Mesenchymal stem cell (in vitro differentiated cells and primary cell): ENCODE measurements at regions not wholly inside any gene's neighbourhood (a gene's known extent, or its start where the extent isn't known, plus 50 kb on each side); places are given as distances from the start of the nearest gene placed in this dataset.

Experiments
- DNase-seq: peaks from one replicate; pipeline ENCODE4 v3.0.0-alpha.2; 2013
- H2AFZ ChIP-seq: one replicate; pipeline ENCODE4 v1.6.1; 2013; ENCODE audit warnings: low read depth, mild to moderate bottlenecking, control low read depth, inconsistent platforms, low read length, moderate library complexity
- H2AK5ac ChIP-seq: 2 replicates; pipeline ENCODE4 v1.6.1; 2013; ENCODE audit warnings: low read length, moderate library complexity, mild to moderate bottlenecking, inconsistent platforms; ENCODE audit not compliant: severe bottlenecking
- H2BK120ac ChIP-seq: one replicate; pipeline ENCODE4 v1.6.1; 2013; ENCODE audit warnings: low read depth, mild to moderate bottlenecking, inconsistent platforms, low read length, moderate library complexity
- H2BK12ac ChIP-seq, 2 experiments: one replicate each; pipeline ENCODE4 v1.6.1; 2013; ENCODE audit warnings: inconsistent platforms in 2 of 2, low read length in 2 of 2, mild to moderate bottlenecking in 2 of 2, moderate library complexity in 2 of 2, control low read depth in 1 of 2
- H2BK15ac ChIP-seq: one replicate; pipeline ENCODE4 v1.6.1; 2013; ENCODE audit warnings: mild to moderate bottlenecking, low read depth, inconsistent platforms; ENCODE audit not compliant: poor library complexity, severe bottlenecking
- H2BK5ac ChIP-seq: 2 replicates; pipeline ENCODE4 v1.6.1; 2013; ENCODE audit warnings: low read depth, mild to moderate bottlenecking, low read length, control low read depth, inconsistent platforms; ENCODE audit not compliant: poor library complexity, severe bottlenecking
- H3K14ac ChIP-seq, 2 experiments: one replicate each; pipeline ENCODE4 v1.6.1; 2013; ENCODE audit warnings: inconsistent platforms in 2 of 2, low read length in 2 of 2, control low read depth in 1 of 2, mild to moderate bottlenecking in 1 of 2, moderate library complexity in 1 of 2
- H3K18ac ChIP-seq, 2 experiments: one replicate each; pipeline ENCODE4 v1.6.1; 2013; ENCODE audit warnings: inconsistent platforms in 2 of 2, low read length in 2 of 2, control low read depth in 1 of 2, low read depth in 1 of 2, mild to moderate bottlenecking in 1 of 2
- H3K23ac ChIP-seq, 2 experiments: one replicate each; pipeline ENCODE4 v1.6.1; 2013; ENCODE audit warnings: inconsistent platforms in 2 of 2, low read length in 2 of 2, mild to moderate bottlenecking in 2 of 2, moderate library complexity in 2 of 2, control low read depth in 1 of 2
- H3K27ac ChIP-seq: 2 replicates; pipeline ENCODE4 v1.5.1; 2013; ENCODE audit warnings: mild to moderate bottlenecking, moderate library complexity, low read length, control low read depth, inconsistent platforms; ENCODE audit not compliant: poor library complexity, severe bottlenecking
- H3K27me3 ChIP-seq, 2 experiments: 2 replicates each; pipeline versions ENCODE4 v1.6.1 to v1.7.0; 2013; ENCODE audit warnings: low read length in 2 of 2, mild to moderate bottlenecking in 2 of 2, moderate library complexity in 2 of 2, control low read depth in 1 of 2, inconsistent platforms in 1 of 2; ENCODE audit not compliant: control insufficient read depth in 1 of 2, insufficient read depth in 1 of 2
- H3K36me3 ChIP-seq, 2 experiments: 2 replicates each; pipeline versions ENCODE4 v1.6.1 to v1.7.0; 2013; ENCODE audit warnings: low read length in 2 of 2, control low read depth in 1 of 2, inconsistent platforms in 1 of 2, low read depth in 1 of 2, mild to moderate bottlenecking in 1 of 2; ENCODE audit not compliant: insufficient read depth in 2 of 2, control insufficient read depth in 1 of 2
- H3K4ac ChIP-seq, 2 experiments: one replicate each; pipeline ENCODE4 v1.6.1; 2013; ENCODE audit warnings: inconsistent platforms in 2 of 2, low read length in 2 of 2, mild to moderate bottlenecking in 2 of 2, moderate library complexity in 2 of 2, control low read depth in 1 of 2, low read depth in 1 of 2
- H3K4me1 ChIP-seq: 2 replicates; pipeline ENCODE4 v1.6.1; 2013; ENCODE audit warnings: low read depth, low read length, control low read depth; ENCODE audit not compliant: control insufficient read depth, insufficient read depth
- H3K4me2 ChIP-seq: 2 replicates; pipeline ENCODE4 v1.6.1; 2013; ENCODE audit warnings: low read length, mild to moderate bottlenecking, inconsistent platforms; ENCODE audit not compliant: poor library complexity, severe bottlenecking
- H3K4me3 ChIP-seq, 2 experiments: 2 replicates each; pipeline versions ENCODE4 v1.5.1 to v1.7.0; 2013; ENCODE audit warnings: low read length in 2 of 2, mild to moderate bottlenecking in 2 of 2, control low read depth in 1 of 2, low read depth in 1 of 2; ENCODE audit not compliant: insufficient read depth in 1 of 2
- H3K79me1 ChIP-seq: replicated peaks from 2 replicates; pipeline ENCODE4 v1.6.1; 2013; ENCODE audit warnings: mild to moderate bottlenecking, control low read depth, low read length, inconsistent platforms; ENCODE audit not compliant: poor library complexity, severe bottlenecking
- H3K9ac ChIP-seq: 2 replicates; pipeline ENCODE4 v1.7.0; 2013; ENCODE audit warnings: mild to moderate bottlenecking, low read length, moderate library complexity
- H3K9me3 ChIP-seq: 2 replicates; pipeline ENCODE4 v1.7.0; 2013; ENCODE audit warnings: mild to moderate bottlenecking, low read length; ENCODE audit not compliant: control insufficient read depth
- H4K8ac ChIP-seq: one replicate; pipeline ENCODE4 v1.6.1; 2013; ENCODE audit warnings: inconsistent platforms, mild to moderate bottlenecking, low read length, moderate library complexity
- H4K91ac ChIP-seq: one replicate; pipeline ENCODE4 v1.6.1; 2013; ENCODE audit warnings: mild to moderate bottlenecking, low read length, inconsistent platforms
- WGBS: methylation state at CpG from one replicate; pipeline ENCODE4 v1.1.7; 2013; ENCODE audit warnings: mixed read lengths; 5-methylcytosine and 5-hydroxymethylcytosine counted together

- no peaks in the 10 kb centered on the region for H3K4me1 ChIP-seq
- no peak overlapping the region for H2BK5ac ChIP-seq
- no peaks in the 10 kb centered on the region for H3K27me3 ChIP-seq
- H3K79me1 ChIP-seq, result no peaks in the 10 kb centered on the region
- H3K36me3 ChIP-seq, result no peaks in the 10 kb centered on the region
- H2BK120ac ChIP-seq, result no peak overlapping the region
- H3K18ac ChIP-seq, result no peak overlapping the region
- H3K4me2 ChIP-seq, result no peak overlapping the region
- no peak overlapping the region for H2AFZ ChIP-seq
- H3K9me3 ChIP-seq, result no peaks in the 10 kb centered on the region
- H2AK5ac ChIP-seq, result no peak overlapping the region
- no peak for DNase-seq
- H3K23ac ChIP-seq, result no peak overlapping the region
- no peak overlapping the region for H3K4me3 ChIP-seq
- H3K9ac ChIP-seq, result no peak overlapping the region
- H4K8ac ChIP-seq, result no peak overlapping the region
- no peak overlapping the region for H4K91ac ChIP-seq
- no peak overlapping the region for H3K4ac ChIP-seq
- no peak overlapping the region for H2BK15ac ChIP-seq
- H2BK12ac ChIP-seq, result no peak overlapping the region
- no peak overlapping the region for H3K14ac ChIP-seq
- H3K27ac ChIP-seq, result no peak overlapping the region
These were observed 619.7 kb downstream of the EPM2A start for GRCh38 chr6:145115638-145116037.

GRCh38 chr6:145116591-145117178 is 618.6 kb downstream of the EPM2A start:
- Histone ChIP-seq H3K4ac (no peak overlapping the region), H3K23ac (no peak overlapping the region), H3K27ac (no peak overlapping the region), H2AK5ac (no peak overlapping the region), H3K14ac (no peak overlapping the region), H2BK5ac (no peak overlapping the region), H3K9me3 (peaks cover 3% of the 10 kb centered on the region), H3K9ac (no peak overlapping the region), H3K4me3 (no peak overlapping the region), H3K4me2 (no peak overlapping the region), H2BK120ac (no peak overlapping the region), H3K18ac (no peak overlapping the region), H3K27me3 (no peaks in the 10 kb centered on the region), H3K36me3 (no peaks in the 10 kb centered on the region), H3K79me1 (no peaks in the 10 kb centered on the region), H2AFZ (no peak overlapping the region), H4K8ac (no peak overlapping the region), H4K91ac (no peak overlapping the region), H2BK12ac (no peak overlapping the region), H3K4me1 (no peaks in the 10 kb centered on the region), H2BK15ac (no peak overlapping the region)
- no peak for DNase-seq
- 93% methylated on average over 8 of the region's 8 CpGs for WGBS

DNA sequence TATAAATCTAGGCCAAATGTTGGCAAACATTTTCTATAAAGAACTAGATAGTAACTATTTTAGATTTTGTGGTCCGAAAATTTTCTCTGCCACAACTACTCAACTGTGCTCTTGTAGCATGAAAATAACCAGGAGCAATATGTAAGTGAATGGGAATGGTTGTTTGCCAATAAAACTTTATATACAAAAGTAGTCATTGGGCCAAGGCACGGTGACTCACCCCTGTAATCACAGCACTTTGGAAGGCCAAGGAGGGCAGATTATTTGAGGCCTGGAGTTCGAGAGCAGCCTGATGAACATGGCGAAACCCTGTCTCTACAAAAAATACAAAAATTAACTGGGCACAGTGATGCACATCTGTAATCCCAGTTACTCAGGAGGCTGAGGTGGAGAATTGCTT is 617.1 kb downstream of the EPM2A start:
- Histone ChIP-seq H3K9me3 (peaks cover 15% of the 10 kb centered on the region), H3K4me3 (no peak overlapping the region), H3K9ac (no peak overlapping the region), H3K18ac (no peak overlapping the region), H3K4me2 (no peak overlapping the region), H3K36me3 (no peaks in the 10 kb centered on the region), H2BK5ac (no peak overlapping the region), H3K27ac (no peak overlapping the region), H3K14ac (no peak overlapping the region), H4K8ac (no peak overlapping the region), H3K4me1 (no peaks in the 10 kb centered on the region), H2BK120ac (no peak overlapping the region), H3K79me1 (no peaks in the 10 kb centered on the region), H2BK15ac (no peak overlapping the region), H2AK5ac (no peak overlapping the region), H2AFZ (no peak overlapping the region), H3K4ac (no peak overlapping the region), H3K23ac (no peak overlapping the region), H4K91ac (no peak overlapping the region), H2BK12ac (no peak overlapping the region), H3K27me3 (no peaks in the 10 kb centered on the region)
- WGBS, result 83% methylated on average over 3 of the region's 4 CpGs
- no peak for DNase-seq

- Histone ChIP-seq H2BK5ac (no peak overlapping the region), H3K36me3 (no peaks in the 10 kb centered on the region), H3K18ac (no peak overlapping the region), H2BK12ac (no peak overlapping the region), H3K14ac (no peak overlapping the region), H2AK5ac (no peak overlapping the region), H2BK15ac (no peak overlapping the region), H4K91ac (no peak overlapping the region), H3K4me2 (no peak overlapping the region), H3K9me3 (peaks cover 15% of the 10 kb centered on the region), H3K27me3 (no peaks in the 10 kb centered on the region), H2AFZ (no peak overlapping the region), H2BK120ac (no peak overlapping the region), H3K4me3 (no peak overlapping the region), H4K8ac (no peak overlapping the region), H3K9ac (no peak overlapping the region), H3K4me1 (no peaks in the 10 kb centered on the region), H3K79me1 (no peaks in the 10 kb centered on the region), H3K27ac (no peak overlapping the region), H3K4ac (no peak overlapping the region), H3K23ac (no peak overlapping the region)
- no peak for DNase-seq
- WGBS, result 91% methylated on average over 3 of the region's 4 CpGs
These were observed 616.2 kb downstream of the EPM2A start for GRCh38 chr6:145119081-145119480.
